Middle frontal gyrus (tissue), 1 donor: ENCODE measurements at regions not wholly inside any gene's neighbourhood (a gene's known extent, or its start where the extent isn't known, plus 50 kb on each side); places are given as distances from the start of the nearest gene placed in this dataset.

Experiments used
- DNase-seq: peaks from one replicate; pipeline ENCODE4 v3.0.0-alpha.2; 2015; ENCODE audit warnings: low spot score; ENCODE audit errors: extremely low spot score

- DNase-seq: no peak
These were observed 574.3 kb upstream of the NXPH2 start for GRCh38 chr2:139354518-139354917.

GRCh38 chr2:139353874-139354273, 573.7 kb upstream of the NXPH2 start:
- no peak for DNase-seq

- no peak for DNase-seq
These were observed 537.1 kb upstream of the NXPH2 start for GRCh38 chr2:139317259-139317658.

- DNase-seq: no peak
These were observed 533.9 kb upstream of the NXPH2 start for GRCh38 chr2:139314059-139314458.

GRCh38 chr2:139296672-139297209, 516.6 kb upstream of the NXPH2 start:
- no peak for DNase-seq

- no peak for DNase-seq
These were observed 513.9 kb upstream of the NXPH2 start for GRCh38 chr2:139293992-139294548.

GRCh38 chr2:139281124-139281523, 500.9 kb upstream of the NXPH2 start:
- no peak for DNase-seq

- no peak for DNase-seq
These were observed 491.7 kb upstream of the NXPH2 start for GRCh38 chr2:139271879-139272278.

- DNase-seq: no peak
These were observed 491.0 kb upstream of the NXPH2 start for GRCh38 chr2:139271149-139271548.

GRCh38 chr2:139260052-139260430, 479.9 kb upstream of the NXPH2 start:
- no peak for DNase-seq

- no peak for DNase-seq
These were observed 479.3 kb upstream of the NXPH2 start for GRCh38 chr2:139259422-139260051.

GRCh38 chr2:139241286-139241685, 461.1 kb upstream of the NXPH2 start:
- no peak for DNase-seq

- DNase-seq: no peak
These were observed 456.8 kb upstream of the NXPH2 start for GRCh38 chr2:139237023-139237422.

GRCh38 chr2:139230881-139231280, 450.7 kb upstream of the NXPH2 start:
- DNase-seq: no peak

- no peak for DNase-seq
These were observed 448.1 kb upstream of the NXPH2 start for GRCh38 chr2:139228276-139228675.

GRCh38 chr2:139225961-139226360, 445.8 kb upstream of the NXPH2 start:
- no peak for DNase-seq

GRCh38 chr2:139218181-139218580, 438.0 kb upstream of the NXPH2 start:
- no peak for DNase-seq

GRCh38 chr2:139217641-139218040, 437.5 kb upstream of the NXPH2 start:
- DNase-seq: no peak

GRCh38 chr2:139216435-139216834, 436.2 kb upstream of the NXPH2 start:
- no peak for DNase-seq

- no peak for DNase-seq
These were observed 434.6 kb upstream of the NXPH2 start for GRCh38 chr2:139214801-139215200.

- no peak for DNase-seq
These were observed 429.4 kb upstream of the NXPH2 start for GRCh38 chr2:139209586-139209985.

GRCh38 chr2:139201516-139201915, 421.3 kb upstream of the NXPH2 start:
- DNase-seq: no peak

- no peak for DNase-seq
These were observed 416.6 kb upstream of the NXPH2 start for GRCh38 chr2:139196754-139197153.
